K562 (cell line): ENCODE measurements at regions not wholly inside any gene's neighbourhood (a gene's known extent, or its start where the extent isn't known, plus 50 kb on each side); places are given as distances from the start of the nearest gene placed in this dataset.

Source experiments
- KDM4B ChIP-seq, 2 experiments: fragments of 450-650 bp in 1 of 2; sonication (generic) in 1 of 2; IDR thresholded peaks; 2 replicates each; pipeline ENCODE4 v1.6.1; 2016 to 2017; ENCODE audit warnings: borderline replicate concordance in 2 of 2, antibody characterized with exemption in 1 of 2, low read depth in 1 of 2, mild to moderate bottlenecking in 1 of 2
- KLF10 ChIP-seq: fragments of 250-450 bp; sonication (Bioruptor Pico); IDR thresholded peaks from 2 replicates; pipeline ENCODE4 v1.6.1; 2021; ENCODE audit warnings: matching md5 sums
- NRF1 ChIP-seq, 2 experiments: fragments of 450-650 bp; IDR thresholded peaks in 1 of 2; conservative IDR thresholded peaks in 1 of 2; 2 replicates each; pipeline ENCODE4 v1.6.1; 2014; ENCODE audit warnings: mild to moderate bottlenecking in 2 of 2
- PHF8 ChIP-seq: fragments of 200-600 bp; sonication (generic); IDR thresholded peaks from 2 replicates; pipeline ENCODE4 v1.6.1; 2012; ENCODE audit warnings: mixed run types, mild to moderate bottlenecking, inconsistent platforms, low read length, moderate library complexity, borderline replicate concordance
- POLR2AphosphoS2 ChIP-seq: IDR thresholded peaks from 2 replicates; pipeline ENCODE4 v1.6.1; 2012; ENCODE audit warnings: low read length, improper control_type of control experiment
- RBM14 ChIP-seq: fragments of 200-400 bp; formaldehyde crosslinking; IDR thresholded peaks from 2 replicates; pipeline ENCODE4 v1.6.1; 2018; ENCODE audit warnings: low read depth, mild to moderate bottlenecking, low read length, moderate library complexity, borderline replicate concordance; ENCODE audit not compliant: insufficient read depth
- U2AF1 ChIP-seq: fragments of 200-400 bp; formaldehyde crosslinking; optimal IDR thresholded peaks from 2 replicates; pipeline ENCODE3; 2017; ENCODE audit warnings: mild to moderate bottlenecking, low read depth, low read length, moderate library complexity
- ZNF212 ChIP-seq: fragments of 450-650 bp; formaldehyde crosslinking; IDR thresholded peaks from 2 replicates; pipeline ENCODE4 v1.4.0; 2020; ENCODE audit warnings: mild to moderate bottlenecking
- ZNF444 ChIP-seq: fragments of 250-450 bp; sonication (Bioruptor Pico); IDR thresholded peaks from 2 replicates; pipeline ENCODE4 v1.4.0; 2020; ENCODE audit warnings: mild to moderate bottlenecking, moderate library complexity
- TF ChIP-seq, protein P1 (sequence below), 3 experiments: fragments of 200-800 bp in 1 of 3; fragments of 250-450 bp in 1 of 3; fragments of 450-650 bp in 1 of 3; sonication (Bioruptor Pico) in 1 of 3; sonication (Bioruptor generic) in 1 of 3; formaldehyde crosslinking in 1 of 3; IDR thresholded peaks; 2 replicates each; pipeline versions ENCODE4 v1.6.1 to v1.8.0; 2016 to 2022; ENCODE audit warnings: mild to moderate bottlenecking in 2 of 3, missing genetic modification characterization in 2 of 3, missing compliant biosample characterization in 1 of 3, moderate library complexity in 1 of 3
- TF ChIP-seq, protein P2 (sequence below): sonication (generic); formaldehyde crosslinking; IDR thresholded peaks from 2 replicates; pipeline ENCODE4 v1.8.0; 2023; ENCODE audit warnings: missing genetic modification reagents, mild to moderate bottlenecking, borderline replicate concordance
- TF ChIP-seq, protein P3 (sequence below): sonication (generic); formaldehyde crosslinking; IDR thresholded peaks from 2 replicates; pipeline ENCODE4 v1.8.0; 2022; ENCODE audit warnings: missing genetic modification reagents, mild to moderate bottlenecking, borderline replicate concordance
- TF ChIP-seq, protein P4 (sequence below): fragments of 250-450 bp; sonication (Bioruptor Pico); IDR thresholded peaks from 2 replicates; pipeline ENCODE4 v1.5.0; 2022; ENCODE audit warnings: mild to moderate bottlenecking

DNA sequence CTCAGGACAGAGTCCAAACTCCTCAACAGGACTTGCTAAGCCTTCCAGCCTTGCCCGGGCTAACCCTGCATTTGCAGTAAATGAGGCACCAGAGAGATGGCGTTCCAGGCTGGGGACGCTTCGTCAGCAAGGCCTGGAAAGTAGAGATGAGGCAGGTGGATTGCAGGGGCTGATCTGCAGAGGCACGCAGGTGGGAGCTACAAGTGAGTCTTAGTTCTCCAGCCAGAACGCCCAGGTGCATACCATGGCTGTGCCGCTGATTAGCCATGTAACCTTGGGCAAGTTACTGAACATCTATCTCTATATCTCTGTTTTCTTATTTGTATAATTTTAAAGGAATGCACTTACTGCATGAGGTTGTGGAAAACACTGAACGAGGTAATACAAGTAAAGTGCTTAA, 52.7 kb upstream of the BARX2 start (continued):
- TF ChIP-seq, protein P1, sequence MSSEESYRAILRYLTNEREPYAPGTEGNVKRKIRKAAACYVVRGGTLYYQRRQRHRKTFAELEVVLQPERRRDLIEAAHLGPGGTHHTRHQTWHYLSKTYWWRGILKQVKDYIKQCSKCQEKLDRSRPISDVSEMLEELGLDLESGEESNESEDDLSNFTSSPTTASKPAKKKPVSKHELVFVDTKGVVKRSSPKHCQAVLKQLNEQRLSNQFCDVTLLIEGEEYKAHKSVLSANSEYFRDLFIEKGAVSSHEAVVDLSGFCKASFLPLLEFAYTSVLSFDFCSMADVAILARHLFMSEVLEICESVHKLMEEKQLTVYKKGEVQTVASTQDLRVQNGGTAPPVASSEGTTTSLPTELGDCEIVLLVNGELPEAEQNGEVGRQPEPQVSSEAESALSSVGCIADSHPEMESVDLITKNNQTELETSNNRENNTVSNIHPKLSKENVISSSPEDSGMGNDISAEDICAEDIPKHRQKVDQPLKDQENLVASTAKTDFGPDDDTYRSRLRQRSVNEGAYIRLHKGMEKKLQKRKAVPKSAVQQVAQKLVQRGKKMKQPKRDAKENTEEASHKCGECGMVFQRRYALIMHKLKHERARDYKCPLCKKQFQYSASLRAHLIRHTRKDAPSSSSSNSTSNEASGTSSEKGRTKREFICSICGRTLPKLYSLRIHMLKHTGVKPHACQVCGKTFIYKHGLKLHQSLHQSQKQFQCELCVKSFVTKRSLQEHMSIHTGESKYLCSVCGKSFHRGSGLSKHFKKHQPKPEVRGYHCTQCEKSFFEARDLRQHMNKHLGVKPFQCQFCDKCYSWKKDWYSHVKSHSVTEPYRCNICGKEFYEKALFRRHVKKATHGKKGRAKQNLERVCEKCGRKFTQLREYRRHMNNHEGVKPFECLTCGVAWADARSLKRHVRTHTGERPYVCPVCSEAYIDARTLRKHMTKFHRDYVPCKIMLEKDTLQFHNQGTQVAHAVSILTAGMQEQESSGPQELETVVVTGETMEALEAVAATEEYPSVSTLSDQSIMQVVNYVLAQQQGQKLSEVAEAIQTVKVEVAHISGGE (CRISPR knock-in tag; IDR thresholded peaks at IDR 0.05), result no peak
- TF ChIP-seq PHF8 (no peak), POLR2AphosphoS2 (no peak), KLF10 (CRISPR knock-in tag) (no peak), ZNF444 (CRISPR knock-in tag) (no peak), U2AF1 (no peak), RBM14 (no peak), NRF1 (conservative IDR thresholded peaks at IDR 0.05 in 1 of 2, IDR thresholded peaks at IDR 0.05 in 1 of 2) (no peak), KDM4B (IDR thresholded peaks at IDR 0.05; ENCODE audit: borderline replicate concordance in 2 of 2, low read depth in 1 of 2) (no peak), ZNF212 (CRISPR knock-in tag) (no peak)
- TF ChIP-seq, protein P2, sequence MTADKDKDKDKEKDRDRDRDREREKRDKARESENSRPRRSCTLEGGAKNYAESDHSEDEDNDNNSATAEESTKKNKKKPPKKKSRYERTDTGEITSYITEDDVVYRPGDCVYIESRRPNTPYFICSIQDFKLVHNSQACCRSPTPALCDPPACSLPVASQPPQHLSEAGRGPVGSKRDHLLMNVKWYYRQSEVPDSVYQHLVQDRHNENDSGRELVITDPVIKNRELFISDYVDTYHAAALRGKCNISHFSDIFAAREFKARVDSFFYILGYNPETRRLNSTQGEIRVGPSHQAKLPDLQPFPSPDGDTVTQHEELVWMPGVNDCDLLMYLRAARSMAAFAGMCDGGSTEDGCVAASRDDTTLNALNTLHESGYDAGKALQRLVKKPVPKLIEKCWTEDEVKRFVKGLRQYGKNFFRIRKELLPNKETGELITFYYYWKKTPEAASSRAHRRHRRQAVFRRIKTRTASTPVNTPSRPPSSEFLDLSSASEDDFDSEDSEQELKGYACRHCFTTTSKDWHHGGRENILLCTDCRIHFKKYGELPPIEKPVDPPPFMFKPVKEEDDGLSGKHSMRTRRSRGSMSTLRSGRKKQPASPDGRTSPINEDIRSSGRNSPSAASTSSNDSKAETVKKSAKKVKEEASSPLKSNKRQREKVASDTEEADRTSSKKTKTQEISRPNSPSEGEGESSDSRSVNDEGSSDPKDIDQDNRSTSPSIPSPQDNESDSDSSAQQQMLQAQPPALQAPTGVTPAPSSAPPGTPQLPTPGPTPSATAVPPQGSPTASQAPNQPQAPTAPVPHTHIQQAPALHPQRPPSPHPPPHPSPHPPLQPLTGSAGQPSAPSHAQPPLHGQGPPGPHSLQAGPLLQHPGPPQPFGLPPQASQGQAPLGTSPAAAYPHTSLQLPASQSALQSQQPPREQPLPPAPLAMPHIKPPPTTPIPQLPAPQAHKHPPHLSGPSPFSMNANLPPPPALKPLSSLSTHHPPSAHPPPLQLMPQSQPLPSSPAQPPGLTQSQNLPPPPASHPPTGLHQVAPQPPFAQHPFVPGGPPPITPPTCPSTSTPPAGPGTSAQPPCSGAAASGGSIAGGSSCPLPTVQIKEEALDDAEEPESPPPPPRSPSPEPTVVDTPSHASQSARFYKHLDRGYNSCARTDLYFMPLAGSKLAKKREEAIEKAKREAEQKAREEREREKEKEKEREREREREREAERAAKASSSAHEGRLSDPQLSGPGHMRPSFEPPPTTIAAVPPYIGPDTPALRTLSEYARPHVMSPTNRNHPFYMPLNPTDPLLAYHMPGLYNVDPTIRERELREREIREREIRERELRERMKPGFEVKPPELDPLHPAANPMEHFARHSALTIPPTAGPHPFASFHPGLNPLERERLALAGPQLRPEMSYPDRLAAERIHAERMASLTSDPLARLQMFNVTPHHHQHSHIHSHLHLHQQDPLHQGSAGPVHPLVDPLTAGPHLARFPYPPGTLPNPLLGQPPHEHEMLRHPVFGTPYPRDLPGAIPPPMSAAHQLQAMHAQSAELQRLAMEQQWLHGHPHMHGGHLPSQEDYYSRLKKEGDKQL (CRISPR knock-in tag), result no peak
- TF ChIP-seq, protein P3, sequence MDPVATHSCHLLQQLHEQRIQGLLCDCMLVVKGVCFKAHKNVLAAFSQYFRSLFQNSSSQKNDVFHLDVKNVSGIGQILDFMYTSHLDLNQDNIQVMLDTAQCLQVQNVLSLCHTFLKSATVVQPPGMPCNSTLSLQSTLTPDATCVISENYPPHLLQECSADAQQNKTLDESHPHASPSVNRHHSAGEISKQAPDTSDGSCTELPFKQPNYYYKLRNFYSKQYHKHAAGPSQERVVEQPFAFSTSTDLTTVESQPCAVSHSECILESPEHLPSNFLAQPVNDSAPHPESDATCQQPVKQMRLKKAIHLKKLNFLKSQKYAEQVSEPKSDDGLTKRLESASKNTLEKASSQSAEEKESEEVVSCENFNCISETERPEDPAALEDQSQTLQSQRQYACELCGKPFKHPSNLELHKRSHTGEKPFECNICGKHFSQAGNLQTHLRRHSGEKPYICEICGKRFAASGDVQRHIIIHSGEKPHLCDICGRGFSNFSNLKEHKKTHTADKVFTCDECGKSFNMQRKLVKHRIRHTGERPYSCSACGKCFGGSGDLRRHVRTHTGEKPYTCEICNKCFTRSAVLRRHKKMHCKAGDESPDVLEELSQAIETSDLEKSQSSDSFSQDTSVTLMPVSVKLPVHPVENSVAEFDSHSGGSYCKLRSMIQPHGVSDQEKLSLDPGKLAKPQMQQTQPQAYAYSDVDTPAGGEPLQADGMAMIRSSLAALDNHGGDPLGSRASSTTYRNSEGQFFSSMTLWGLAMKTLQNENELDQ (CRISPR knock-in tag), result no peak
- TF ChIP-seq, protein P4, sequence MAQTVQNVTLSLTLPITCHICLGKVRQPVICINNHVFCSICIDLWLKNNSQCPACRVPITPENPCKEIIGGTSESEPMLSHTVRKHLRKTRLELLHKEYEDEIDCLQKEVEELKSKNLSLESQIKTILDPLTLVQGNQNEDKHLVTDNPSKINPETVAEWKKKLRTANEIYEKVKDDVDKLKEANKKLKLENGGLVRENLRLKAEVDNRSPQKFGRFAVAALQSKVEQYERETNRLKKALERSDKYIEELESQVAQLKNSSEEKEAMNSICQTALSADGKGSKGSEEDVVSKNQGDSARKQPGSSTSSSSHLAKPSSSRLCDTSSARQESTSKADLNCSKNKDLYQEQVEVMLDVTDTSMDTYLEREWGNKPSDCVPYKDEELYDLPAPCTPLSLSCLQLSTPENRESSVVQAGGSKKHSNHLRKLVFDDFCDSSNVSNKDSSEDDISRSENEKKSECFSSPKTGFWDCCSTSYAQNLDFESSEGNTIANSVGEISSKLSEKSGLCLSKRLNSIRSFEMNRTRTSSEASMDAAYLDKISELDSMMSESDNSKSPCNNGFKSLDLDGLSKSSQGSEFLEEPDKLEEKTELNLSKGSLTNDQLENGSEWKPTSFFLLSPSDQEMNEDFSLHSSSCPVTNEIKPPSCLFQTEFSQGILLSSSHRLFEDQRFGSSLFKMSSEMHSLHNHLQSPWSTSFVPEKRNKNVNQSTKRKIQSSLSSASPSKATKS (CRISPR knock-in tag), result no peak
